ENCODE measurements at regions not wholly inside any gene's neighbourhood (a gene's known extent, or its start where the extent isn't known, plus 50 kb on each side); places are given as distances from the start of the nearest gene placed in this dataset.

DNA sequence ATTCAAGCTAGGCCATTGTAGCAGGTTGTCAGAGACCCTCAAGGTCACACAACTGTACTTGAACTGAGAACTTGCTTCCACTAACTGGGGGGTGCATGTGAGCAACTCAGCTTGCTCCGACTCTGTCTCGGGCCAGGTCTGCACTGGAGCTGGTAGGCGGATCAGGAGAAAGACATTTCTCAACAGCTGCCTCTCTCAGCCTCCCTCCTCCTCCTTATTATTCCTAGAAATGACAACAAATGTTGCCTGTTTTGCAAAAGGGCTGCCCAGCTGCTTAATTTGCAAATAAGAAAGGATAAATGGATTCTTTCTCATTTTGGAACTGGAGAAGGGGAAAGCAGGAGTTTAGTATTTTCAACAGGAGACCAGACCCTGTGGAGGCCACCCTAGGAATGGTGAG, 140.5 kb downstream of the RHOU start:
- in situ Hi-C loops (cut with HindIII; ENCODE audit: low pct_unique_long_range_greater_than_20kb, low sequenced_read_pairs), result no loop called here
- ATAC-seq (no peak), DNase-seq (ENCODE audit: low read depth, low spot score) (no peak)
- POLR2A ChIA-PET, result no interaction called here
- Histone ChIP-seq H3K4me3 (ENCODE audit: low read depth in 2 of 2, low read length in 2 of 2) (no peak overlapping the region), H3K27me3 (ENCODE audit: control insufficient read depth, insufficient read depth, low read length) (no peaks in the 10 kb centered on the region), H3K27ac (ENCODE audit: low read length) (no peak overlapping the region), H3K9me3 (ENCODE audit: control insufficient read depth, insufficient read depth, low read depth, low read length) (no peaks in the 10 kb centered on the region), H3K36me3 (ENCODE audit: control insufficient read depth, insufficient read depth, low read length) (no peaks in the 10 kb centered on the region), H3K4me1 (ENCODE audit: control insufficient read depth, insufficient read depth, low read length) (peaks cover 4% of the 10 kb centered on the region)
- no TSS peak for BruUV-seq (replicated peaks)
- intact Hi-C loops (cut with micrococcal nuclease; ENCODE audit: unreplicated experiment), result no loop called here
- CTCF ChIA-PET, result no interaction called here
- TF ChIP-seq, protein P1, sequence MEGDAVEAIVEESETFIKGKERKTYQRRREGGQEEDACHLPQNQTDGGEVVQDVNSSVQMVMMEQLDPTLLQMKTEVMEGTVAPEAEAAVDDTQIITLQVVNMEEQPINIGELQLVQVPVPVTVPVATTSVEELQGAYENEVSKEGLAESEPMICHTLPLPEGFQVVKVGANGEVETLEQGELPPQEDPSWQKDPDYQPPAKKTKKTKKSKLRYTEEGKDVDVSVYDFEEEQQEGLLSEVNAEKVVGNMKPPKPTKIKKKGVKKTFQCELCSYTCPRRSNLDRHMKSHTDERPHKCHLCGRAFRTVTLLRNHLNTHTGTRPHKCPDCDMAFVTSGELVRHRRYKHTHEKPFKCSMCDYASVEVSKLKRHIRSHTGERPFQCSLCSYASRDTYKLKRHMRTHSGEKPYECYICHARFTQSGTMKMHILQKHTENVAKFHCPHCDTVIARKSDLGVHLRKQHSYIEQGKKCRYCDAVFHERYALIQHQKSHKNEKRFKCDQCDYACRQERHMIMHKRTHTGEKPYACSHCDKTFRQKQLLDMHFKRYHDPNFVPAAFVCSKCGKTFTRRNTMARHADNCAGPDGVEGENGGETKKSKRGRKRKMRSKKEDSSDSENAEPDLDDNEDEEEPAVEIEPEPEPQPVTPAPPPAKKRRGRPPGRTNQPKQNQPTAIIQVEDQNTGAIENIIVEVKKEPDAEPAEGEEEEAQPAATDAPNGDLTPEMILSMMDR (IDR thresholded peaks at IDR 0.05), result no peak
- TF ChIP-seq TCF7L2 (IDR thresholded peaks at IDR 0.05; ENCODE audit: low read depth, low read length), result no peak
- TF ChIP-seq POLR2AphosphoS5 (IDR thresholded peaks at IDR 0.05; ENCODE audit: low read depth, low read length), result no peak
- TF ChIP-seq SIN3A (IDR thresholded peaks at IDR 0.05; ENCODE audit: borderline replicate concordance, insufficient read depth, low read depth, low read length), result no peak
- TF ChIP-seq, protein P2, sequence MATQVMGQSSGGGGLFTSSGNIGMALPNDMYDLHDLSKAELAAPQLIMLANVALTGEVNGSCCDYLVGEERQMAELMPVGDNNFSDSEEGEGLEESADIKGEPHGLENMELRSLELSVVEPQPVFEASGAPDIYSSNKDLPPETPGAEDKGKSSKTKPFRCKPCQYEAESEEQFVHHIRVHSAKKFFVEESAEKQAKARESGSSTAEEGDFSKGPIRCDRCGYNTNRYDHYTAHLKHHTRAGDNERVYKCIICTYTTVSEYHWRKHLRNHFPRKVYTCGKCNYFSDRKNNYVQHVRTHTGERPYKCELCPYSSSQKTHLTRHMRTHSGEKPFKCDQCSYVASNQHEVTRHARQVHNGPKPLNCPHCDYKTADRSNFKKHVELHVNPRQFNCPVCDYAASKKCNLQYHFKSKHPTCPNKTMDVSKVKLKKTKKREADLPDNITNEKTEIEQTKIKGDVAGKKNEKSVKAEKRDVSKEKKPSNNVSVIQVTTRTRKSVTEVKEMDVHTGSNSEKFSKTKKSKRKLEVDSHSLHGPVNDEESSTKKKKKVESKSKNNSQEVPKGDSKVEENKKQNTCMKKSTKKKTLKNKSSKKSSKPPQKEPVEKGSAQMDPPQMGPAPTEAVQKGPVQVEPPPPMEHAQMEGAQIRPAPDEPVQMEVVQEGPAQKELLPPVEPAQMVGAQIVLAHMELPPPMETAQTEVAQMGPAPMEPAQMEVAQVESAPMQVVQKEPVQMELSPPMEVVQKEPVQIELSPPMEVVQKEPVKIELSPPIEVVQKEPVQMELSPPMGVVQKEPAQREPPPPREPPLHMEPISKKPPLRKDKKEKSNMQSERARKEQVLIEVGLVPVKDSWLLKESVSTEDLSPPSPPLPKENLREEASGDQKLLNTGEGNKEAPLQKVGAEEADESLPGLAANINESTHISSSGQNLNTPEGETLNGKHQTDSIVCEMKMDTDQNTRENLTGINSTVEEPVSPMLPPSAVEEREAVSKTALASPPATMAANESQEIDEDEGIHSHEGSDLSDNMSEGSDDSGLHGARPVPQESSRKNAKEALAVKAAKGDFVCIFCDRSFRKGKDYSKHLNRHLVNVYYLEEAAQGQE (IDR thresholded peaks at IDR 0.05; ENCODE audit: insufficient read depth in 1 of 2, low read depth in 2 of 2, low read length in 1 of 2), result no peak

DNA sequence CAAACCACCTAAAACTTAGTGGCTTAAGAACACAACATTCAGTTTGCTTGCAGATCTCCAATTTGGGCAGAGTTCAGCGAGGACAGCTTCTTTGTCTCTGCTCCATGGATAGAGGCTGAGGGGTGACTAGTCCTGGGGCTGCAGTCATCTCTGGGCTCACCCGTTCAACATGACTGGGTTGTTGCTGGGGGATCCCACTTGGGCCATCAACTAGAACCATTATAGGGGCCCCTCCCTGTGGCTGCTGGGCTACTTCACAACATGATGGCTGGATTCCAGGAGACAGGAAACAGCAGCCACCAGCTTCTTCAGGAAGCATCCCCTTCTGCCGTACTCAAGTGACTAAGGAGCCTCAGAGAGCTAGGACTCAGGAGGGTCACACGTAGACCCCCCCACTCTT, 140.9 kb downstream of the RHOU start:
- no TSS peak for BruUV-seq (replicated peaks)
- H3K27ac ChIP-seq (ENCODE audit: low read length), result no peak overlapping the region
- in situ Hi-C loops (cut with HindIII; ENCODE audit: low pct_unique_long_range_greater_than_20kb, low sequenced_read_pairs), result no loop called here
- no peak overlapping the region for H3K4me3 ChIP-seq (ENCODE audit: low read depth in 2 of 2, low read length in 2 of 2)
- intact Hi-C loops (cut with micrococcal nuclease; ENCODE audit: unreplicated experiment), result no loop called here
- POLR2A ChIA-PET, result no interaction called here
- TF ChIP-seq TCF7L2 (IDR thresholded peaks at IDR 0.05; ENCODE audit: low read depth, low read length) (no peak), POLR2AphosphoS5 (IDR thresholded peaks at IDR 0.05; ENCODE audit: low read depth, low read length) (no peak), SIN3A (IDR thresholded peaks at IDR 0.05; ENCODE audit: borderline replicate concordance, insufficient read depth, low read depth, low read length) (no peak)
- TF ChIP-seq, protein P1 (IDR thresholded peaks at IDR 0.05), result no peak
- TF ChIP-seq, protein P2 (IDR thresholded peaks at IDR 0.05; ENCODE audit: insufficient read depth in 1 of 2, low read depth in 2 of 2, low read length in 1 of 2), result no peak
- peaks cover 4% of the 10 kb centered on the region for H3K4me1 ChIP-seq (ENCODE audit: control insufficient read depth, insufficient read depth, low read length)
- DNase-seq (ENCODE audit: low read depth, low spot score) (no peak), ATAC-seq (no peak)
- H3K9me3 ChIP-seq (ENCODE audit: control insufficient read depth, insufficient read depth, low read depth, low read length), result no peaks in the 10 kb centered on the region
- H3K36me3 ChIP-seq (ENCODE audit: control insufficient read depth, insufficient read depth, low read length), result no peaks in the 10 kb centered on the region
- CTCF ChIA-PET, result no interaction called here
- no peaks in the 10 kb centered on the region for H3K27me3 ChIP-seq (ENCODE audit: control insufficient read depth, insufficient read depth, low read length)

All from Panc1 (cell line).